B cell (primary cell): ENCODE measurements at regions not wholly inside any gene's neighbourhood (a gene's known extent, or its start where the extent isn't known, plus 50 kb on each side); places are given as distances from the start of the nearest gene placed in this dataset.

Experiments
- CTCF ChIP-seq: fragments of 200-600 bp; IDR thresholded peaks from one replicate; pipeline ENCODE4 v1.8.0; 2022; ENCODE audit warnings: antibody characterized with exemption, mild to moderate bottlenecking
- EZH2 ChIP-seq: IDR thresholded peaks from 2 replicates; pipeline ENCODE4 v1.6.1; 2012; ENCODE audit warnings: borderline replicate concordance, low read depth, mild to moderate bottlenecking, moderate library complexity, low read length; ENCODE audit not compliant: insufficient read depth, poor library complexity, severe bottlenecking

DNA sequence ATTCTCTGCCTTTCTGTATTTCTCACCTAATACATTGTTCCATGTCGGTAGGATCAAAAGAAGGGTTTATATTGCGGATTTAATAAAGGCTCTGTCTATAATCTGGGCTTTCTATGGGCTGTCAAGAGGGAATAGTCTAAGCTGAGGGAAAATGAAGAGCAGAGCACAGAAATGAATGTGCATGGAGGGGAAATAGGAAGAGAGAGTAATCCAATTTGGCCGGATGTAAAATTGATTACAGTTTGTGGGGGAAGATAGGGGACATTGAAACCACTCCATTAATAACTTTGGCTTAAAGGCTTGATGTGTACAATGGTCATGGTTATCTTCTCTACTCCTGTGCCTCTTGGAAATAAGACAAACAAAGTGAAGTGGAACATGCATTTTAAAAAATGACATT is 334.2 kb upstream of the CDH8 start:
- TF ChIP-seq CTCF (no peak), EZH2 (no peak)
